ENCODE measurements at regions not wholly inside any gene's neighbourhood (a gene's known extent, or its start where the extent isn't known, plus 50 kb on each side); places are given as distances from the start of the nearest gene placed in this dataset.
"Not testable (repeated sequence)": the region's sequence is repeated elsewhere in the genome, so short reads cannot be mapped to it uniquely, and the experiment has no call there.

- no peak for DNase-seq
- no peak for ATAC-seq
- intact Hi-C loops (cut with DNase I) = no loop called here
These were observed 184.9 kb upstream of the FLRT2 start for GRCh38 chr14:85344847-85345570.

- DNase-seq = no peak
- intact Hi-C loops (cut with DNase I) = no loop called here
- ATAC-seq = no peak
These were observed 179.3 kb upstream of the FLRT2 start for GRCh38 chr14:85350667-85351066.

- DNase-seq; ATAC-seq; intact Hi-C loops (cut with DNase I): not testable (repeated sequence)
These were observed 177.4 kb upstream of the FLRT2 start for GRCh38 chr14:85352588-85352987.

GRCh38 chr14:85357120-85357519, 172.8 kb upstream of the FLRT2 start:
- intact Hi-C loops (cut with DNase I) = no loop called here
- ATAC-seq = no peak

GRCh38 chr14:85358136-85358785, 171.7 kb upstream of the FLRT2 start:
- ATAC-seq = no peak
- DNase-seq = no peak
- intact Hi-C loops (cut with DNase I) = no loop called here

More at GRCh38 chr14:85357120-85357519, 172.8 kb upstream of the FLRT2 start:
- DNase-seq = no peak

GRCh38 chr14:85359505-85359904, 170.4 kb upstream of the FLRT2 start:
- no peak for DNase-seq
- ATAC-seq = no peak
- intact Hi-C loops (cut with DNase I) = no loop called here

GRCh38 chr14:85363358-85363757, 166.6 kb upstream of the FLRT2 start:
- DNase-seq (no peak), ATAC-seq (no peak)
- intact Hi-C loops (cut with DNase I) = no loop called here

GRCh38 chr14:85366226-85366625, 163.7 kb upstream of the FLRT2 start:
- intact Hi-C loops (cut with DNase I) = no loop called here
- DNase-seq = no peak
- no peak for ATAC-seq

- DNase-seq (no peak), ATAC-seq (no peak)
- intact Hi-C loops (cut with DNase I) = no loop called here
These were observed 149.1 kb upstream of the FLRT2 start for GRCh38 chr14:85380881-85381280.

- no peak for DNase-seq
These were observed 147.6 kb upstream of the FLRT2 start for GRCh38 chr14:85382341-85382740.

GRCh38 chr14:85387181-85387580, 142.8 kb upstream of the FLRT2 start:
- DNase-seq = no peak
- no peak for ATAC-seq
- intact Hi-C loops (cut with DNase I) = no loop called here

More at GRCh38 chr14:85382341-85382740, 147.6 kb upstream of the FLRT2 start:
- ATAC-seq = no peak
- intact Hi-C loops (cut with DNase I) = no loop called here

GRCh38 chr14:85390236-85390635, 139.7 kb upstream of the FLRT2 start:
- ATAC-seq = no peak
- intact Hi-C loops (cut with DNase I) = no loop called here
- no peak for DNase-seq

GRCh38 chr14:85391455-85391854, 138.5 kb upstream of the FLRT2 start:
- intact Hi-C loops (cut with DNase I) = no loop called here
- ATAC-seq (no peak), DNase-seq (no peak)

- DNase-seq (no peak), ATAC-seq (no peak)
- intact Hi-C loops (cut with DNase I) = no loop called here
These were observed 138.1 kb upstream of the FLRT2 start for GRCh38 chr14:85391892-85392291.

GRCh38 chr14:85399186-85399585, 130.8 kb upstream of the FLRT2 start:
- intact Hi-C loops (cut with DNase I) = no loop called here
- ATAC-seq = no peak
- DNase-seq = no peak

GRCh38 chr14:85400678-85401077, 129.3 kb upstream of the FLRT2 start:
- ATAC-seq = no peak
- intact Hi-C loops (cut with DNase I) = no loop called here

GRCh38 chr14:85401384-85401783, 128.6 kb upstream of the FLRT2 start:
- DNase-seq (no peak), ATAC-seq (no peak)
- intact Hi-C loops (cut with DNase I) = no loop called here

More at GRCh38 chr14:85400678-85401077, 129.3 kb upstream of the FLRT2 start:
- no peak for DNase-seq

- DNase-seq = no peak
- peak; percentile 27 to 51 for ATAC-seq
- intact Hi-C loops (cut with DNase I) = no loop called here
These were observed 127.3 kb upstream of the FLRT2 start for GRCh38 chr14:85402569-85403162.

GRCh38 chr14:85409481-85410210, 120.3 kb upstream of the FLRT2 start:
- intact Hi-C loops (cut with DNase I) = no loop called here
- DNase-seq = no peak
- ATAC-seq = no peak

- DNase-seq (no peak), ATAC-seq (no peak)
- intact Hi-C loops (cut with DNase I) = no loop called here
These were observed 117.2 kb upstream of the FLRT2 start for GRCh38 chr14:85412756-85413155.

All from left cardiac atrium (tissue), 4 donors.